ENCODE measurements at regions not wholly inside any gene's neighbourhood (a gene's known extent, or its start where the extent isn't known, plus 50 kb on each side); places are given as distances from the start of the nearest gene placed in this dataset.

DNA sequence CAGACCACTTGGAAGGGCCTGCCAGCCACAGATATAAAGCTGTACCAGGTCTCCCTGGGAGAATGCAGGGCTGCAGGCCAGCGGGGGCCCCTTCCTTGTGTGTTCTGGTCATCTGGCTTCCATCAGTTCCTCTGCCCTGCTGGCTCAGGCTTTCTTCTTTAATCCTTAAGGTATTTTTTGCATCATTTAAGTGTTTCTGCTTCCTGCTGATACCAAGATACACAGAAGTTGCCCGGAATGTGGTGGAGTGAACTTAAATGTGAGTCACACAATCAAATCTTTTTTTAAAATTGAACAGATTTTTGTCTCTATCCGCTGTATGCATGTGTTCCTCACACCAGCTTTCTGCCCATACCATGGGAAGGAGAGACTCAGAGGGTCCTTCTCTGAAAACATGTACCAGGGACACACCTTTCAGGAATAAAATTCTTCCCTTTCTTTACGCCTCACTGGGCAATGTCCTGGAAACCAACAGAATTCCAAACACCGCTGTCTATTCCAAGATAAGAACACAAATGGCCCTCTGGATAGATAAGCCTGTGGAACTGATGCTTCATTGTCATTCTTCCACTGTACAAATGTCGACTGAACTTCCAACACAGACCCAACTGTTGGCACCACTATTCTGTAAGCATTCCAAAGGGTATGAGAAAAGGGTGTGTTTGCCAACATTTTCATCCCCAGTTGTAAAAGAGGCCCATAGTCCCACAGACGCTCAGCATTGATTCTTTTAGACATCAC, 206.2 kb upstream of the MYLIP start:
- Histone ChIP-seq H3K27ac (ENCODE audit: low read depth in 2 of 2, low read length in 2 of 2) (no peak overlapping the region), H3K9me3 (ENCODE audit: control insufficient read depth in 2 of 3, insufficient read depth in 1 of 3, low read length in 3 of 3) (no peaks in the 10 kb centered on the region), H3K27me3 (ENCODE audit: control insufficient read depth, insufficient read depth, low read length) (no peaks in the 10 kb centered on the region), H3K36me3 (ENCODE audit: control insufficient read depth in 2 of 3, insufficient read depth in 3 of 3, low read length in 3 of 3) (no peaks in the 10 kb centered on the region), H3K4me3 (ENCODE audit: low read length in 3 of 3) (no peak overlapping the region), H3K4me1 (ENCODE audit: control insufficient read depth in 2 of 3, insufficient read depth in 2 of 3, low read depth in 1 of 3, low read length in 3 of 3) (no peaks in the 10 kb centered on the region), H3K9ac (ENCODE audit: low read length in 3 of 3) (no peak overlapping the region)
- no peak for FAIRE-seq
- intact Hi-C loops (cut with DNase I), result no loop called here
- no peak for DNase-seq
- TF ChIP-seq, protein P1, sequence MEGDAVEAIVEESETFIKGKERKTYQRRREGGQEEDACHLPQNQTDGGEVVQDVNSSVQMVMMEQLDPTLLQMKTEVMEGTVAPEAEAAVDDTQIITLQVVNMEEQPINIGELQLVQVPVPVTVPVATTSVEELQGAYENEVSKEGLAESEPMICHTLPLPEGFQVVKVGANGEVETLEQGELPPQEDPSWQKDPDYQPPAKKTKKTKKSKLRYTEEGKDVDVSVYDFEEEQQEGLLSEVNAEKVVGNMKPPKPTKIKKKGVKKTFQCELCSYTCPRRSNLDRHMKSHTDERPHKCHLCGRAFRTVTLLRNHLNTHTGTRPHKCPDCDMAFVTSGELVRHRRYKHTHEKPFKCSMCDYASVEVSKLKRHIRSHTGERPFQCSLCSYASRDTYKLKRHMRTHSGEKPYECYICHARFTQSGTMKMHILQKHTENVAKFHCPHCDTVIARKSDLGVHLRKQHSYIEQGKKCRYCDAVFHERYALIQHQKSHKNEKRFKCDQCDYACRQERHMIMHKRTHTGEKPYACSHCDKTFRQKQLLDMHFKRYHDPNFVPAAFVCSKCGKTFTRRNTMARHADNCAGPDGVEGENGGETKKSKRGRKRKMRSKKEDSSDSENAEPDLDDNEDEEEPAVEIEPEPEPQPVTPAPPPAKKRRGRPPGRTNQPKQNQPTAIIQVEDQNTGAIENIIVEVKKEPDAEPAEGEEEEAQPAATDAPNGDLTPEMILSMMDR (IDR thresholded peaks at IDR 0.05; ENCODE audit: borderline replicate concordance, extremely low read depth, insufficient read depth), result no peak

DNA sequence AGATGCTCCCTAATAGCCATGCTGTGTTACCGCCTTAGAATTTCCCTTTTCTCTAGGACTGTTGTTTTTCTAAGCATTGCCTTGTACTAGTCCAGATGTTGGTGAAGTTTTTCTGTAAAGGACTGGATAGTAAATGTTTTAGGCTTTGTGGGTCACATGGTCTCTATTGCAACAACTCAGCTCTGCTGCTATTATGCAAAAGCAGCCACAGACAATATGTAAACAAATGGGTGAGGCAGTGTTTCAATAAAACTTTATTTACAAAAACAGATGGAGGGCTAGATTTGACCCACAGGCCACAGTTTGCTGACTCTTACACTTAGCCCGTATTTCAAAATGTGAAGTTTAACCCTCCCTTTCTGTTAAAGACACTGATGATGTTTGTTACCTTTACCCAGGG, 207.6 kb upstream of the MYLIP start:
- DNase-seq (no peak), FAIRE-seq (no peak)
- Histone ChIP-seq H3K27ac (ENCODE audit: low read depth in 2 of 2, low read length in 2 of 2) (no peak overlapping the region), H3K27me3 (ENCODE audit: control insufficient read depth, insufficient read depth, low read length) (no peaks in the 10 kb centered on the region), H3K4me1 (ENCODE audit: control insufficient read depth in 2 of 3, insufficient read depth in 2 of 3, low read depth in 1 of 3, low read length in 3 of 3) (no peaks in the 10 kb centered on the region), H3K9ac (ENCODE audit: low read length in 3 of 3) (no peak overlapping the region), H3K4me3 (ENCODE audit: low read length in 3 of 3) (no peak overlapping the region), H3K36me3 (ENCODE audit: control insufficient read depth in 2 of 3, insufficient read depth in 3 of 3, low read length in 3 of 3) (no peaks in the 10 kb centered on the region), H3K9me3 (ENCODE audit: control insufficient read depth in 2 of 3, insufficient read depth in 1 of 3, low read length in 3 of 3) (no peaks in the 10 kb centered on the region)
- TF ChIP-seq, protein P1 (IDR thresholded peaks at IDR 0.05; ENCODE audit: borderline replicate concordance, extremely low read depth, insufficient read depth), result no peak
- intact Hi-C loops (cut with DNase I), result no loop called here

DNA sequence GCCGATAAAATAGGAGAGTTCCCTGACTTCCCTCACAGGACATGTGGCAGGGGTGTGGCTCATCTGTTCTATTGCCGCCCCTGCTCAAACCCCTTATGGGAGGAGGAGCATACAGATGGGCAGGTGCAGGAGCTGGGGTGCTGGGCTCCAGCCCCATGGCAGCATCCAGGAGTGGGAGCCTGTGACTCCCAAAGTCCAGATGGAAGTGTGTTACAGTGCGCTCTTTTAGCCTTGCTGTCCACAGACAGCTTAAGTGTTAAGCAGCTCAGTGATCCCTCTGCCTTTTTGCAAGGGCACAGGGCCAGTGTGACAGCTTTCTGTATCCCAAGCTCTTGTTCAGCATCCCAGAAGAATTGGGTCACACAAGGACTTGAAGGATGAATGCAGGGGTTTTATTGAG, 212.3 kb upstream of the MYLIP start:
- Histone ChIP-seq H3K4me1 (ENCODE audit: control insufficient read depth in 2 of 3, insufficient read depth in 2 of 3, low read depth in 1 of 3, low read length in 3 of 3) (no peaks in the 10 kb centered on the region), H3K27me3 (ENCODE audit: control insufficient read depth, insufficient read depth, low read length) (no peaks in the 10 kb centered on the region), H3K27ac (ENCODE audit: low read depth in 2 of 2, low read length in 2 of 2) (no peak overlapping the region), H3K9me3 (ENCODE audit: control insufficient read depth in 2 of 3, insufficient read depth in 1 of 3, low read length in 3 of 3) (no peaks in the 10 kb centered on the region), H3K36me3 (ENCODE audit: control insufficient read depth in 2 of 3, insufficient read depth in 3 of 3, low read length in 3 of 3) (no peaks in the 10 kb centered on the region), H3K4me3 (ENCODE audit: low read length in 3 of 3) (no peak overlapping the region), H3K9ac (ENCODE audit: low read length in 3 of 3) (no peak overlapping the region)
- TF ChIP-seq, protein P1 (IDR thresholded peaks at IDR 0.05; ENCODE audit: borderline replicate concordance, extremely low read depth, insufficient read depth), result no peak
- FAIRE-seq (no peak), DNase-seq (no peak)
- intact Hi-C loops (cut with DNase I), result no loop called here

All from kidney (tissue), 13 donors.